Fibroblast of skin of left quadriceps (primary cell): ENCODE measurements at regions not wholly inside any gene's neighbourhood (a gene's known extent, or its start where the extent isn't known, plus 50 kb on each side); places are given as distances from the start of the nearest gene placed in this dataset.

Experiments used
- DNase-seq, 2 experiments: peaks; one replicate each; pipeline ENCODE4 v3.0.0-alpha.2; 2013; ENCODE audit warnings: low read depth in 2 of 2

- DNase-seq: no peak
Observed at GRCh38 chr16:5444189-5444588, 346.6 kb upstream of the EEF2KMT start.

GRCh38 chr16:5442986-5443385, 345.4 kb upstream of the EEF2KMT start:
- DNase-seq: no peak

- no peak for DNase-seq
Observed at GRCh38 chr16:5442054-5442453, 344.5 kb upstream of the EEF2KMT start.

- DNase-seq: no peak
Observed at GRCh38 chr16:5438591-5438990, 341.0 kb upstream of the EEF2KMT start.

- DNase-seq: no peak
Observed at GRCh38 chr16:5433587-5433986, 336.0 kb upstream of the EEF2KMT start.

DNA sequence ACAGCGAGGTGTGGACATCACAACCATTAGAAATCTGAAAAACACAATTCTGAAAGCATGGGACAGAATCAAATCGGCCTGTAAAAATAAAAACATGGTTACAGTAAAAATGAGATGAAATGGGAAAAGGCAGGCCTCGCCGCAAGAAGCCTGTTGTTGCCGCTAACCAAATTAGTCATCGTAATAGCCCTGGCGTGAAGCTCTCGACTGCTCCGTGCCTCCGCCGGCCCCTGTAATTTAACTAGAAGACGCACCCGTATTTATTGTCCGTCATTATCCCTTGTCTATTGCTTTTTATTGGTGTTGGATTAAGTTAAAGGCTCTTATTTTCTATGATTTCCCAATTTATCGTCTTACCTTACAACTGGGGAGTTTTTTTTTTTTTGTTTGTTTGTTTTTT, 334.6 kb upstream of the EEF2KMT start:
- no peak for DNase-seq

DNA sequence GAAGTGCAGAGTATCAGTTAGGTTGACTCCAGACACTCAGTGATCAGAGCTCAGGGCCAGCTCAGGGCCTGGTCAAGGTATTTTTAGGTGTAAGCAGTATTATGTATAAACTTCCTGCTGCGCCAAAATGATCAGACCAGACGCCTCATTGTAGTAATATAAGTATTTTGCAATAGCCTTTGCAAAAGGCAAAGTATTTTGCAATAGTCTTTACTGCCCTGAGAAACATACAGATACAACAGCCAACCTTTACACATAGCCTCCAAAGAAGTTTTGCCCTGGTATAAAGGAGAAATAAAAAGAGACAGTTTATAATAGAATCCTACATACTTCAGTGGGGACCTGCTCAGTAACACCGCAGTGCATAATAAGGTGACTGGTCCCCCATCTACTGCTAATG, 333.0 kb upstream of the EEF2KMT start:
- no peak for DNase-seq

DNA sequence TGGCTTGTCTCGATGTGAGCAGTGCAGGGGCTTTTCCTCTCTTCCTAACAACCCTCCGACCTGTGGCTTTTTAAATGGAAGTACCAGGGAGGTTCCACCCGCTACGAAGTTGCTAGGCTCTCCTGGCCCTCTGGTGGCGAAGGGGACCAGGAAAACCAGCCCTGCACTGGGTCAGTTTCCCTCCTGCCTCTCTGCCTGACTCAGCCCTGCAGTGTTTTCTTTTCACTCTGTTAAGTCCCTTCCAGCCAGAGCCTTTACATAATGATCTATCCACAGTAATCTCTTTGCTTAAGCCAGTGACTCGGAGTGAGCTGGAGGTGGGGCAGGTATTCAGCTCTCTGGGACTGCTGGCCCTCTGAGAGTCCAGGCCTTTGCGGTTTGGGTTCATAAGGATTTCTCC, 331.3 kb upstream of the EEF2KMT start:
- DNase-seq: no peak

DNA sequence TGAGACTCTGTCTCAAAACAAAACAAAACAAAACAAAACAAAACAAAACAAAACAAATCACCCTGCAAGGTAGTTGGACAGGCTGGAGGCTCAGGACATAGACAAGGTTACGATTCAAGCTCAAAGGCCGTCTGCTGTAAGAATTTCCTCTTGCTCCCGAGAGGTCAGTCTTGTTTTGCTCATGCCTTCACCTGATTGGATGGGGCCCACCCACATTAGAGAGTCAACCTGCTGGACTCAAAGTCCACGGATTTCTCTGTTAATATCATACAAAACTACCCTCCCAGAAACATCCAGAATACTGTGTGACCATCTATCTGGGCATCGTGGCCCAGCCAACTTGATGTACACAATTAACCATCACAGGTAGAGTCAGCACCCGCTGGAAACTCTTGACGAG, 330.0 kb upstream of the EEF2KMT start:
- DNase-seq: no peak

- DNase-seq: no peak
Observed at GRCh38 chr16:5422643-5423496, 325.3 kb upstream of the EEF2KMT start.

DNA sequence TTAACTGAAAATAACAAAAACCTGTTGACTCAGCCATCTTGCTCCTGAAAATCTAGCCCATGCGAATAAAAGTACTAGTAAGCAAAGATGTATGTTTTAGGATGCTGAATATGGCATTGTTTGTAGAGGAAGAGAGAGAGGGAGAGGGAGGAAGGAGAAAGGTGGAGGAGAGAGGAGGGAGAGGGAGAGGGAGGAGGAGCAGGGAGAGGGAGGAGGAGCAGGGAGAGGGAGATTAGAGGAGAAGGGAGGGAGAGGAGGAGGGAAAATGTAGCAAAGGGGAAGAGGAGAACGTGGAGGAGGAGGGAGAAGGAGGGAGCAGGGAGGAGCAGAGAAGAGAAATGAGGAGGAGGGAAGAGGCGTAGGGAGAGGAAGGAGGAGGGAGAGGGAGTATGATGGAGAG, 324.5 kb upstream of the EEF2KMT start:
- DNase-seq: no peak

- DNase-seq: no peak
Observed at GRCh38 chr16:5416013-5416412, 318.4 kb upstream of the EEF2KMT start.

DNA sequence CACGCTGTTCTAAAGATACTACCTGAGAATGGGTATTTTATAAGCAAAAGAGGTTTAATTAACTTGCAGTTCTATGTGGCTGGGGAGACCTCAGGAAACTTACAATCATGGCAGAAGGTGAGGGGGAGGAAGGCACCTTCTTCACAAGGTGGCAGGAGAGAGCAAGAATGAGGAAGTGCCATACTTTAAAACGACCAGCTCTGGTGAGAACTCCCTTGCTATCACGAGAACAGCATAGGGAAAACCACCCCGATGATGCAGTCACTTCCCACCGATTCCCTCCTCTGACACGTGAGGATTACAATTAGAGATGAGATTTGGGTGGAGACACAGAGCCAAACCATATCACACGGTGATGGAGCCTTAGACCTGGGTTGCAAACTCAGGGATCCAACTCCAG, 317.5 kb upstream of the EEF2KMT start:
- DNase-seq: no peak

DNA sequence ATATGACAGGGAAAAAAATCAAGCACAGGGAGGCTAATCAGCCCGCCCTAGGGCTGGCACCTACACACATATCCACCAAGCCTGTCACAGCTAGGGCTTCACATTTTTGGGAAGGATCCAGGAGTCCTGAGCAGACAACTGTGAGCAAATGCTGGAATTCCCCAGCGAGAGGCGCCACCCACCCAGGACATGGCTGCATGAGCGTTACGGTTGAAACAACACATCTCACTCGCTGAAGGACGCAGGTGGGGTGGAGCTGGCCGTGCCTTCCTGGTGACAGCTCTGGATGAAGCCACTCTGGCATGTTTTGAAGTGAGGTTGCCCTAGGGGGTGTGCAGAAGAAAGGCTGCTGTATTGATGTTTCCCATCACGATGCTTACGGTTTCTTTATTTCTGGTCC, 315.1 kb upstream of the EEF2KMT start:
- DNase-seq: no peak

DNA sequence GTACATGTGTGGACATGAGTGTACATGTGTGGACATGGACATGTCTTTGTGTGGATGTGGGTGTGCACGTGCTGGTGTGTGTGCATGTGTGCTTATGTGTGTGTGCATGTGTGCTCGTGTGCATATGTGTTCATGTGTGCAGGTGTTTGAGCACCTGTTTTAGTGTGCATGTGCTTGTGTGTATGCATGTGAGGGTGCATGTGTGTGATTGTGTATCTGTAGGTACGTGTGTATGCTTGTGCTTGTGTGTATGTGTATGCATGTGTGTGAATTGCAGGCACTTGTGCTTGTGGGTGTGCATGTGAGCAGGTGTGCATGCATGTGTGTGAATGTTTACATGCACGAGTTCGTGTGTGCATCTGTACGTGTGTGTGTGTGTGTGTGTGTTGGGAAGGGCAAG, 300.6 kb upstream of the EEF2KMT start:
- DNase-seq: no peak

- no peak for DNase-seq
Observed at GRCh38 chr16:5396880-5397279, 299.3 kb upstream of the EEF2KMT start.

- no peak for DNase-seq
Observed at GRCh38 chr16:5393070-5393469, 295.5 kb upstream of the EEF2KMT start.

GRCh38 chr16:5386989-5387388, 289.4 kb upstream of the EEF2KMT start:
- DNase-seq: no peak

DNA sequence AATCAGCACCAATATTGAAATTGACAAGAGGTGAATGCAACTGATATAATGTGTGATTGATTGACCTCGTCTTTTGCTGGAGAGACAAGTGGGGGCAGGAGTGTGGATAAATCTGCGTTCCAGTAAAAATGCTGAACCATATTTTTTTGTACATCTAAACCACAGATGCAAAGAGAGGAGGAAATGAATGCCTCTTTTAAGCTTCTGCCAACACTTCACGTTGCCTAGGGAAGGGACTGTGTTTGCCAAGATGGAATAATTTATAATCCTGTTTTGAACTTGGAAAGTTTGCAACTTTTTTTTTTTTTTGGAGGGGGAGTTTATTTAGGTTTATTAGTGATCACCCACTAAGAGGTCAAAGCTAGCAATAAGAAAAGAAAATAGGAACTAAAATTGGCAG, 288.2 kb upstream of the EEF2KMT start:
- DNase-seq: no peak

DNA sequence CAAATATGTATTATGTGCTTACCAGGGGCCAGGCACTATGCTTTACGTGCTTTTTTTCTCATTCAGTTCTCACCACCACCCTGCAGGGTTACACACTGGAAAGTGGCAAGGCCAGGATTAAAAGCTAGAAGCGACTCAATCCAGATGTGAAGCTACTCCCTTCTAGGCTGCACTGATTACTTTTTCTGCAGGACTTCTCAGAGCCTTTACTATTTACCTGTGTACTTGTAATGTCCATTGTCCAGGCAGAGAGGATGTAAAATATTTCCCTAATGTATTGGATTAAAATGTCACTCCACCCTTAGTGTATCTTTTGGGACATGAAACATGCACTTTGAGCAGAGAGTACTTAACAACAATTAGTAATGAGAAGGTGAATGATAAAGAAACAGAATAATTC, 287.5 kb upstream of the EEF2KMT start:
- no peak for DNase-seq

GRCh38 chr16:5383737-5384136, 286.1 kb upstream of the EEF2KMT start:
- no peak for DNase-seq

GRCh38 chr16:5382484-5382883, 284.9 kb upstream of the EEF2KMT start:
- no peak for DNase-seq

DNA sequence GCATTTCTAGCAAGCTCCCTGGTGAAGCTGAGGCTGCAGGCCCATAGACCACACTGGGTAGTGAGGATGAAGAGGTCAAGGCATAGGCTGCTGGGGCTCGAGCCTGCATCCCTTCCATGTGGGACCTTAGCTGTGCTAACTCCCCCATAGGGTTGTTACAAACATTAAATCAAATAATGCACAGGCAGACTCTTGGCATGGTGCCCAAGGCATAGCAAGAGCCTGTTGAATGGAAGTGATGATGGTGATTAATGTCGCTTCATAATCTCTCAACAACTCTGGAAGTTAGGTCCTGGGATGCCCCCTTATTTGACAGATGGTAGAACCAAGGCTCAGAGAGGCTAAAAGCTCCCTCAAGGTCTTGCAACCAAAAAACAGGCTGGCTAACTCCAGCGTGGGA, 283.9 kb upstream of the EEF2KMT start:
- no peak for DNase-seq

- no peak for DNase-seq
Observed at GRCh38 chr16:5379954-5380353, 282.4 kb upstream of the EEF2KMT start.
